GM10266 (cell line): ENCODE measurements at regions not wholly inside any gene's neighbourhood (a gene's known extent, or its start where the extent isn't known, plus 50 kb on each side); places are given as distances from the start of the nearest gene placed in this dataset.
"Not testable (repeated sequence)": the region's sequence is repeated elsewhere in the genome, so short reads cannot be mapped to it uniquely, and the experiment has no call there.

Experiments
- DNase-seq: peaks from one replicate; pipeline ENCODE4 v3.0.0; 2012; ENCODE audit errors: extremely low spot score
- CTCF ChIP-seq: IDR thresholded peaks from 2 replicates; pipeline ENCODE4 v1.5.1; 2012; ENCODE audit warnings: mild to moderate bottlenecking, low read depth; ENCODE audit not compliant: control insufficient read depth, insufficient read depth; ENCODE audit errors: missing control alignments

DNA sequence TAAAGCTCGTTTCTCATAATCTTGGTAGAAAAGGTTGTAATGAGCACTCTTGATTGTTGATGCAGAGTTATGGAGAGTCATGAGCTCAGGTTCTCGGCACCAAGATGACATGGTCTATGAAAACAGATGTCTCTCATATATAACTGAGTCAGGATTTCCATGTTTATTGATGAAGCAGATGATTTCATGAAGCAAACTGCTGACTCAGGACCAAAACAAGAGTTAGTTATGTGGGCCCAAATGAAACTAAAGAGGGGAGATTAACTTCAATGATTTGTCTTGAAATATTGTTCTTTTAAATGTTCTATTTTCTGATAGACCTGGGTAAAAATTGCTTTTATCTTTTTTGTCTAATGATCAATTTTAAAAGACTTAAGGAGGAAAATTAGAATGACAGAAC is 258.6 kb upstream of the CTNND2 start:
- TF ChIP-seq CTCF: no peak
- DNase-seq: no peak

GRCh38 chr5:12147513-12147912 is 243.3 kb upstream of the CTNND2 start:
- TF ChIP-seq CTCF: no peak
- DNase-seq: no peak

- no peak for TF ChIP-seq CTCF
- no peak for DNase-seq
These were observed 237.2 kb upstream of the CTNND2 start for GRCh38 chr5:12141496-12141895.

DNA sequence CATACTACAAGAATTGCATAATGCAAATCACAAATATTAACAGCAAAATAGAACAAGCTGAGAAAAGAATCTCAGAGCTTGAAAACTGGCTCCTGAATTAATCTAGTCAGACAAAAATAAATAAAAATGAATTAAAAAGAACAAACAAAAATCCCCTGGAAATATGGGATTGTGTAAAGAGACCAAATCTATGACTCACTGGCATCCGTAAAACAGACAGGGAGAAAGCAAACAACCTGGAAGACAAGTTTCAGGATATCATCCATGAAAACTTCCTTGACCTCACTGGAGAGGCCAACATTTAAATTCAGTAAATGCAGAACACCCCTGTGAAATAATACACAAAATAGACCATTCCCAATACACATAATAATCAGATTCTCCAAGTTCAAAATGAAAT is 229.3 kb upstream of the CTNND2 start:
- DNase-seq: no peak
- TF ChIP-seq CTCF: no peak

- DNase-seq: not testable (repeated sequence)
These were observed 226.8 kb upstream of the CTNND2 start for GRCh38 chr5:12131020-12131419.

DNA sequence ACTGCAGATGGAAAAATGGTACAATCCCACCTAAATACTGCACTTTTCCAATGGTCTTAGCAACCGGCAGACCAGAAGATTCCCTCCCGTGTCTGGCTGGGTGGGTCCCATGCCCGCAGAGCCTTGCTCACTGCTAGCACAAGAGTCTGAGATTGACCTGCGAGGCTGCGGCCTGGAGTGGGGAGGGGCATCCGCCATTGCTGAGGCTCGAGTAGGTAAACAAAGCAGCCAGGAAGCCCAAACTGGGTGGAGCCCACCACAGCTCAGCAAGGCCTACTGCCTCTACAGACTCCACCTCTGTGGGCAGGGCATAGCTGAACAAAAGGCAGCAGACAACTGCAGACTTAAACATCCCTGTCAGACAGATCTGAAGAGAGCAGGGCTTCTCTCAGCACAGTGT is 221.6 kb upstream of the CTNND2 start:
- TF ChIP-seq CTCF: no peak
- no peak for DNase-seq

- no peak for DNase-seq
- no peak for TF ChIP-seq CTCF
These were observed 215.4 kb upstream of the CTNND2 start for GRCh38 chr5:12119657-12120056.

- DNase-seq: no peak
- TF ChIP-seq CTCF: no peak
These were observed 209.8 kb upstream of the CTNND2 start for GRCh38 chr5:12114075-12114474.
